Spleen (tissue), 11 donors: ENCODE measurements at regions not wholly inside any gene's neighbourhood (a gene's known extent, or its start where the extent isn't known, plus 50 kb on each side); places are given as distances from the start of the nearest gene placed in this dataset.

Experiments
- DNase-seq: peaks from one replicate; pipeline ENCODE4 v3.0.0-alpha.2; 2020
- H3K27ac ChIP-seq, 8 donors: fragments of 200-600 bp; sonication (generic) in 7 of 8; 1 replicate in 4 of 8; 2 replicates in 4 of 8; pipeline versions ENCODE4 v1.5.0 to v1.8.0; 2016 to 2021; ENCODE audit warnings: inconsistent platforms in 4 of 8, mild to moderate bottlenecking in 4 of 8, moderate library complexity in 1 of 8
- H3K27me3 ChIP-seq, 7 donors: fragments of 200-600 bp; sonication (generic) in 6 of 7; replicated peaks in 1 of 7; 1 replicate in 4 of 7; 2 replicates in 3 of 7; pipeline versions ENCODE4 v1.5.0 to v1.8.0; 2016 to 2021; ENCODE audit warnings: inconsistent platforms in 3 of 7, mild to moderate bottlenecking in 1 of 7
- H3K36me3 ChIP-seq, 6 donors: fragments of 200-600 bp; sonication (generic) in 5 of 6; 1 replicate in 4 of 6; 2 replicates in 2 of 6; pipeline versions ENCODE4 v1.5.0 to v1.8.0; 2016 to 2021; ENCODE audit warnings: inconsistent platforms in 2 of 6
- H3K4me1 ChIP-seq, 6 donors: fragments of 200-600 bp; sonication (generic) in 5 of 6; 1 replicate in 3 of 6; 2 replicates in 3 of 6; pipeline versions ENCODE4 v1.5.0 to v1.8.0; 2016 to 2021; ENCODE audit warnings: inconsistent platforms in 3 of 6
- H3K4me3 ChIP-seq, 8 donors: fragments of 200-600 bp; sonication (generic) in 7 of 8; 1 replicate in 4 of 8; 2 replicates in 4 of 8; pipeline versions ENCODE4 v1.5.0 to v1.8.0; 2016 to 2021; ENCODE audit warnings: inconsistent platforms in 4 of 8, mild to moderate bottlenecking in 4 of 8, moderate library complexity in 2 of 8
- H3K9me3 ChIP-seq, 8 donors: fragments of 200-600 bp; sonication (generic) in 7 of 8; 1 replicate in 4 of 8; 2 replicates in 4 of 8; pipeline versions ENCODE4 v1.5.0 to v1.8.0; 2016 to 2021; ENCODE audit warnings: inconsistent platforms in 4 of 8
- POLR2A ChIP-seq, 3 donors: fragments of 450-650 bp; IDR thresholded peaks; one replicate each; pipeline ENCODE4 v1.5.1; 2017; ENCODE audit warnings: antibody characterized with exemption in 3 of 3, mild to moderate bottlenecking in 1 of 3
- POLR2AphosphoS5 ChIP-seq, 3 donors: sonication (generic); formaldehyde crosslinking; IDR thresholded peaks; one replicate each; pipeline ENCODE4 v1.5.1; 2017; ENCODE audit warnings: antibody characterized with exemption in 3 of 3
- WGBS, 5 donors: extraction: QIAGEN DNeasy Blood & Tissue Kit in 3 of 5; methylation state at CpG; one replicate each; pipeline versions ENCODE4 v1.1.5 to v1.1.7; 2013 to 2018; 5-methylcytosine and 5-hydroxymethylcytosine counted together
- intact Hi-C: fragments of 100-400 bp; cut with DNase I; formaldehyde crosslinking; loops from one replicate; pipeline ENCODE4 v1.15.0; 2023; ENCODE audit warnings: low total_unique reads
- TF ChIP-seq, protein P1 (sequence below), 11 experiments: fragments of 200-600 bp in 7 of 11; fragments of 450-650 bp in 4 of 11; sonication (generic) in 4 of 11; IDR thresholded peaks in 8 of 11; conservative IDR thresholded peaks in 3 of 11; 1 replicate in 7 of 11; 2 replicates in 4 of 11; pipeline versions ENCODE4 v1.4.0 to v1.8.0; 2016 to 2021; ENCODE audit warnings: antibody characterized with exemption in 11 of 11, inconsistent platforms in 4 of 11, mild to moderate bottlenecking in 1 of 11
- donor health status: healthy with polysubstance abuse.
- donor health status: DM: no; HTN: no; CAD: no; lungs with moderate emphysema.
- donor health status: DM: no; HTN: no; CAD: no.
- donor health status: Bipolar disorder and iron deficiency.
- donor health status: healthy.
- donor health status: DM: no; HTN: no; CAD: no.
- donor health status: DM: yes; HTN: yes; CAD: no.

GRCh38 chr12:111215881-111216280 is 153.0 kb downstream of the PHETA1 start:
- DNase-seq: no peak
- WGBS, 5 donors: 85 to 95% (median 90%) methylated on average over 12 of the region's 12 CpGs

DNA sequence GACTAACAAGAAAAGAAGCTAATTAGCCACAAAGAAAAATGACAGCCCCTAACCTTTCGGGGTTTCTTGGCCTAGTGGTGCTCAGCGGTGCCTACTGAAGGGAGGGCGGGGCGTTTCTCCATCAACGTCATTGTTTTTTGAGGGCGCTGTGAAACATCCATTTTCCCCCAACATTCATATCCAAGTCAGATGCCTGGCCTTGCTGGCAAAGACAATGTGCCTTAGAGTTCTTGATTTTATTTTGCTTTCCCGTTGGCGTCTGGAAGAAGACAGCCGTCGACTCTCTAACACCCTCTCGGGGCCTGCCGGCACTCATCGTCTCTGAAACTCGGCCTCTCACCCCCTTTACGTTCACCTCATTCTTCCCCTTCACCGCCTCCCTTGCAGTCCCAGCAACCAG is 154.5 kb downstream of the PHETA1 start:
- no peak for DNase-seq
- H3K27ac ChIP-seq: no peak overlapping the region
- no peak overlapping the region for H3K4me3 ChIP-seq
- H3K4me1 ChIP-seq: no peaks in the 10 kb centered on the region
- intact Hi-C loops: no loop called here
- H3K27me3 ChIP-seq: peaks cover 0 to 55% (median 0%) of the 10 kb centered on the region in 7 donors
- WGBS, 5 donors: 68 to 84% (median 79%) methylated on average over 16 of the region's 16 CpGs
- H3K9me3 ChIP-seq: no peaks in the 10 kb centered on the region
- TF ChIP-seq, protein P1, sequence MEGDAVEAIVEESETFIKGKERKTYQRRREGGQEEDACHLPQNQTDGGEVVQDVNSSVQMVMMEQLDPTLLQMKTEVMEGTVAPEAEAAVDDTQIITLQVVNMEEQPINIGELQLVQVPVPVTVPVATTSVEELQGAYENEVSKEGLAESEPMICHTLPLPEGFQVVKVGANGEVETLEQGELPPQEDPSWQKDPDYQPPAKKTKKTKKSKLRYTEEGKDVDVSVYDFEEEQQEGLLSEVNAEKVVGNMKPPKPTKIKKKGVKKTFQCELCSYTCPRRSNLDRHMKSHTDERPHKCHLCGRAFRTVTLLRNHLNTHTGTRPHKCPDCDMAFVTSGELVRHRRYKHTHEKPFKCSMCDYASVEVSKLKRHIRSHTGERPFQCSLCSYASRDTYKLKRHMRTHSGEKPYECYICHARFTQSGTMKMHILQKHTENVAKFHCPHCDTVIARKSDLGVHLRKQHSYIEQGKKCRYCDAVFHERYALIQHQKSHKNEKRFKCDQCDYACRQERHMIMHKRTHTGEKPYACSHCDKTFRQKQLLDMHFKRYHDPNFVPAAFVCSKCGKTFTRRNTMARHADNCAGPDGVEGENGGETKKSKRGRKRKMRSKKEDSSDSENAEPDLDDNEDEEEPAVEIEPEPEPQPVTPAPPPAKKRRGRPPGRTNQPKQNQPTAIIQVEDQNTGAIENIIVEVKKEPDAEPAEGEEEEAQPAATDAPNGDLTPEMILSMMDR (IDR thresholded peaks at IDR 0.05 in 8 of 11, conservative IDR thresholded peaks at IDR 0.05 in 3 of 11): no peak
- TF ChIP-seq POLR2AphosphoS5 (IDR thresholded peaks at IDR 0.05): no peak
- no peak for TF ChIP-seq POLR2A (IDR thresholded peaks at IDR 0.05)
- H3K36me3 ChIP-seq: no peaks in the 10 kb centered on the region

More at GRCh38 chr12:111215881-111216280, 153.0 kb downstream of the PHETA1 start:
- Histone ChIP-seq H3K27ac (no peak overlapping the region), H3K36me3 (no peaks in the 10 kb centered on the region), H3K9me3 (no peaks in the 10 kb centered on the region), H3K27me3 (peaks cover 0 to 40% (median 0%) of the 10 kb centered on the region in 7 donors), H3K4me3 (no peak overlapping the region), H3K4me1 (no peaks in the 10 kb centered on the region)
- intact Hi-C loops: no loop called here
- TF ChIP-seq POLR2A (IDR thresholded peaks at IDR 0.05) (no peak), POLR2AphosphoS5 (IDR thresholded peaks at IDR 0.05) (no peak)
- TF ChIP-seq, protein P1 (IDR thresholded peaks at IDR 0.05 in 8 of 11, conservative IDR thresholded peaks at IDR 0.05 in 3 of 11): no peak

GRCh38 chr12:111213561-111213960 is 155.3 kb downstream of the PHETA1 start:
- no peak for DNase-seq
- H3K4me3 ChIP-seq: no peak overlapping the region
- intact Hi-C loops: no loop called here
- no peaks in the 10 kb centered on the region for H3K4me1 ChIP-seq
- H3K27me3 ChIP-seq: peaks cover 0 to 61% (median 0%) of the 10 kb centered on the region in 7 donors
- TF ChIP-seq, protein P1 (IDR thresholded peaks at IDR 0.05 in 8 of 11, conservative IDR thresholded peaks at IDR 0.05 in 3 of 11): no peak
- no peak for TF ChIP-seq POLR2A (IDR thresholded peaks at IDR 0.05)
- no peak for TF ChIP-seq POLR2AphosphoS5 (IDR thresholded peaks at IDR 0.05)
- no peaks in the 10 kb centered on the region for H3K9me3 ChIP-seq
- no peak overlapping the region for H3K27ac ChIP-seq
- 87 to 94% (median 89%) methylated on average over 5 of the region's 5 CpGs for WGBS, 5 donors
- H3K36me3 ChIP-seq: no peaks in the 10 kb centered on the region

DNA sequence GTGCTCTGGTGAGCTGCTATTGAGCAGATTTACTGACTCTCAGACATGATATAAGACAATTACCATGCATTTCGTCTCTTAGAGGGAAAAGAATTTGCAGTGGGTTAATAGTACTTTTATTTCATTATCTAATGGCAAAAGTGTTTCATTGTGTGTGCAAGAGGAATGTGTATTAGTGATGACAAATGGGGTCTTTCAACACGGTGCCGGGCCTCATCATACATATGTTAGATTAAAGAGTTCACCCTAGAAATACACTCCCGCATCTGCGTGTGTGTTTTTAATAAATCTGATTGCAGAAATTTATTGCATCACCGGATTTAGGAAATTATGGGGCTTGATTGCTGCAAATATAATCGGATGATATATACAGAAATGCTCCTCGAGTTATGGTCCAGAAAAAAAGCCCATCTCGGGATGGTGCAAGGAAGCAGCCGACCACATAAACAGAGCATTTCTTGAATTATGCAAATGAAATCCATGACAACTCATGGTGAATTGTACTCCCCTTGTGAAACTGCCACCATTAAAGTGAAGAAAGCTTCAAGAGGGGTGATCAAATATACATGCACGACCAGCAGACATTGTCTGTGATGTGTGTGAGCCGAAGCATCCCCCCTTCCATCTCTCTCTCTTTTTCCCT is 156.0 kb downstream of the PHETA1 start:
- no peak for DNase-seq
- intact Hi-C loops: no loop called here
- Histone ChIP-seq H3K27me3 (peaks cover 0 to 56% (median 0%) of the 10 kb centered on the region in 7 donors), H3K4me3 (no peak overlapping the region), H3K4me1 (no peaks in the 10 kb centered on the region), H3K36me3 (no peaks in the 10 kb centered on the region), H3K9me3 (no peaks in the 10 kb centered on the region), H3K27ac (no peak overlapping the region)
- 70 to 87% (median 79%) methylated on average over 12 of the region's 12 CpGs for WGBS, 5 donors
- no peak for TF ChIP-seq POLR2AphosphoS5 (IDR thresholded peaks at IDR 0.05)
- TF ChIP-seq, protein P1 (IDR thresholded peaks at IDR 0.05 in 8 of 11, conservative IDR thresholded peaks at IDR 0.05 in 3 of 11): no peak
